ENCODE measurements at regions not wholly inside any gene's neighbourhood (a gene's known extent, or its start where the extent isn't known, plus 50 kb on each side); places are given as distances from the start of the nearest gene placed in this dataset.

GRCh38 chr17:33716957-33717356, 423.9 kb upstream of the ASIC2 start:
- H3K4me1 ChIP-seq (ENCODE audit: control insufficient read depth, insufficient read depth, low read length) = no peaks in the 10 kb centered on the region
- H4K20me1 ChIP-seq (ENCODE audit: insufficient read depth, low read length) = no peaks in the 10 kb centered on the region
- no peak overlapping the region for H4K8ac ChIP-seq (ENCODE audit: low read depth in 2 of 2, low read length in 2 of 2)
- H3K4me2 ChIP-seq (ENCODE audit: low read depth, low read length) = no peak overlapping the region
- DNase-seq (no peak), ATAC-seq (ENCODE audit: low read depth) (no peak)
- POLR2A ChIA-PET (ENCODE audit: unreplicated experiment) = no interaction called here
- H3K56ac ChIP-seq (ENCODE audit: extremely low read depth, insufficient read depth, low read length) = no peak overlapping the region
- no peak overlapping the region for H3K14ac ChIP-seq (replicated peaks; ENCODE audit: low read depth, low read length)
- H4K91ac ChIP-seq (ENCODE audit: insufficient read depth, low read depth, low read length) = no peak overlapping the region
- no peak overlapping the region for H3K4ac ChIP-seq (ENCODE audit: low read depth, low read length)
- in situ Hi-C loops (cut with MboI; ENCODE audit: low sequenced_read_pairs) (no loop called here), intact Hi-C loops (cut with micrococcal nuclease) (no loop called here), dilution Hi-C loops (cut with HindIII; ENCODE audit: low sequenced_read_pairs, unreplicated experiment) (no loop called here)
- H3K4me3 ChIP-seq (ENCODE audit: insufficient read depth, low read depth, low read length) = no peak overlapping the region
- no peak overlapping the region for H3K9ac ChIP-seq (ENCODE audit: low read depth, low read length)
- H3K23ac ChIP-seq (ENCODE audit: low read depth, low read length) = no peak overlapping the region
- no CpG with 5 or more reads among the region's 2 CpGs for WGBS, 2 experiments (ENCODE audit: extremely low coverage in 2 of 2, insufficient read length in 1 of 2)
- no peak overlapping the region for H3K27ac ChIP-seq (ENCODE audit: insufficient read depth, low read length)
- no peak overlapping the region for H2BK120ac ChIP-seq (ENCODE audit: low read depth, low read length)
- H4K5ac ChIP-seq (ENCODE audit: low read depth, low read length) = no peak overlapping the region
- H3K27me3 ChIP-seq (ENCODE audit: control insufficient read depth, insufficient read depth, low read length) = no peaks in the 10 kb centered on the region
- H3K36me3 ChIP-seq (ENCODE audit: control insufficient read depth, insufficient read depth, low read length) = no peaks in the 10 kb centered on the region
- no peak overlapping the region for H2BK20ac ChIP-seq (ENCODE audit: low read depth, low read length)
- H2BK5ac ChIP-seq (ENCODE audit: low read depth, low read length, poor library complexity, severe bottlenecking) = no peak overlapping the region
- no peak overlapping the region for H2BK15ac ChIP-seq (ENCODE audit: low read depth, low read length)
- CTCF ChIA-PET = no interaction called here
- no TSS peak for BruUV-seq (replicated peaks)
- H3K18ac ChIP-seq (ENCODE audit: low read depth, low read length) = no peak overlapping the region
- H2AFZ ChIP-seq (replicated peaks; ENCODE audit: low read length, poor library complexity) = no peak overlapping the region
- no peak overlapping the region for H2AK5ac ChIP-seq (ENCODE audit: low read depth, low read length)
- H3K9me1 ChIP-seq (ENCODE audit: insufficient read depth, low read length) = no peaks in the 10 kb centered on the region
- no peaks in the 10 kb centered on the region for H3K9me3 ChIP-seq (ENCODE audit: control insufficient read depth, insufficient read depth, low read length)
- H2AK9ac ChIP-seq (replicated peaks; ENCODE audit: low read depth, low read length, poor library complexity) = no peak overlapping the region
- no peaks in the 10 kb centered on the region for H3K79me1 ChIP-seq (ENCODE audit: low read depth in 1 of 2, low read length in 2 of 2)
- TF ChIP-seq CEBPB (IDR thresholded peaks at IDR 0.05; ENCODE audit: low read depth, low read length) (no peak), RFX5 (IDR thresholded peaks at IDR 0.05; ENCODE audit: low read depth, low read length) (no peak), FOS (IDR thresholded peaks at IDR 0.05; ENCODE audit: low read depth, low read length) (no peak), CHD1 (IDR thresholded peaks at IDR 0.05; ENCODE audit: low read depth, low read length) (no peak), USF2 (IDR thresholded peaks at IDR 0.05; ENCODE audit: low read depth, low read length) (no peak), CTCF (conservative IDR thresholded peaks at IDR 0.05; ENCODE audit: low read depth, low read length) (no peak), ELK1 (IDR thresholded peaks at IDR 0.05; ENCODE audit: borderline replicate concordance, low read depth, low read length) (no peak), POLR2A (IDR thresholded peaks at IDR 0.05; ENCODE audit: low read depth, low read length) (no peak), NFE2L2 (IDR thresholded peaks at IDR 0.05; ENCODE audit: low read depth, low read length) (no peak), MXI1 (IDR thresholded peaks at IDR 0.05; ENCODE audit: borderline replicate concordance, low read depth, low read length) (no peak), MAFK (IDR thresholded peaks at IDR 0.05; ENCODE audit: low read depth, low read length) (no peak), RCOR1 (IDR thresholded peaks at IDR 0.05; ENCODE audit: insufficient replicate concordance, low read length) (no peak), MAZ (IDR thresholded peaks at IDR 0.05; ENCODE audit: borderline replicate concordance, low read depth, low read length) (no peak), RAD21 (IDR thresholded peaks at IDR 0.05; ENCODE audit: low read length) (no peak), SMC3 (IDR thresholded peaks at IDR 0.05; ENCODE audit: low read depth, low read length) (no peak), BHLHE40 (IDR thresholded peaks at IDR 0.05; ENCODE audit: low read depth, low read length) (no peak)

All from IMR-90 (cell line).